Small intestine (tissue), 7 donors: ENCODE measurements at regions not wholly inside any gene's neighbourhood (a gene's known extent, or its start where the extent isn't known, plus 50 kb on each side); places are given as distances from the start of the nearest gene placed in this dataset.

ENCODE experiments used
- DNase-seq, 2 donors: peaks; one replicate each; pipeline versions ENCODE4 v3.0.0 to v3.0.0-alpha.2; 2013
- FAIRE-seq: peaks from 2 replicates; lab custom pipeline; 2012; peaks lifted over from hg19 to GRCh38; lab: Jason Lieb, UNC
- H3K27ac ChIP-seq, 3 donors: one replicate each; pipeline ENCODE4 v1.5.1; 2013; ENCODE audit warnings: low read length in 2 of 3, mild to moderate bottlenecking in 2 of 3, control low read depth in 1 of 3, inconsistent platforms in 1 of 3, low read depth in 1 of 3, moderate library complexity in 1 of 3
- H3K27me3 ChIP-seq, 3 donors: one replicate each; pipeline ENCODE4 v1.6.1; 2013; ENCODE audit warnings: low read length in 3 of 3, inconsistent platforms in 1 of 3; ENCODE audit not compliant: control insufficient read depth in 3 of 3, insufficient read depth in 3 of 3
- H3K36me3 ChIP-seq, 3 donors: one replicate each; pipeline ENCODE4 v1.6.1; 2013; ENCODE audit warnings: low read length in 3 of 3, inconsistent platforms in 1 of 3, low read depth in 1 of 3, mild to moderate bottlenecking in 1 of 3, moderate library complexity in 1 of 3; ENCODE audit not compliant: control insufficient read depth in 3 of 3, insufficient read depth in 2 of 3
- H3K4me1 ChIP-seq, 3 donors: one replicate each; pipeline ENCODE4 v1.6.1; 2013; ENCODE audit warnings: low read length in 2 of 3, inconsistent platforms in 1 of 3, low read depth in 1 of 3, mild to moderate bottlenecking in 1 of 3, moderate library complexity in 1 of 3; ENCODE audit not compliant: control insufficient read depth in 3 of 3, insufficient read depth in 2 of 3
- H3K4me3 ChIP-seq, 3 donors: one replicate each; pipeline ENCODE4 v1.5.1; 2013; ENCODE audit warnings: low read length in 3 of 3, control low read depth in 1 of 3, inconsistent platforms in 1 of 3, low read depth in 1 of 3, mild to moderate bottlenecking in 1 of 3, moderate library complexity in 1 of 3
- H3K9me3 ChIP-seq, 2 donors: one replicate each; pipeline ENCODE4 v1.6.1; 2013; ENCODE audit warnings: low read depth in 1 of 2, low read length in 1 of 2; ENCODE audit not compliant: control insufficient read depth in 2 of 2, insufficient read depth in 1 of 2
- WGBS, 3 donors: extraction: QIAGEN DNeasy Blood & Tissue Kit; methylation state at CpG; one replicate each; pipeline ENCODE4 v1.1.7; 2013; 5-methylcytosine and 5-hydroxymethylcytosine counted together
- donor health status: healthy with polysubstance abuse.
- donor health status: control.
- donor health status: control.
- donor health status: Bipolar disorder and iron deficiency.
- donor health status: healthy.

DNA sequence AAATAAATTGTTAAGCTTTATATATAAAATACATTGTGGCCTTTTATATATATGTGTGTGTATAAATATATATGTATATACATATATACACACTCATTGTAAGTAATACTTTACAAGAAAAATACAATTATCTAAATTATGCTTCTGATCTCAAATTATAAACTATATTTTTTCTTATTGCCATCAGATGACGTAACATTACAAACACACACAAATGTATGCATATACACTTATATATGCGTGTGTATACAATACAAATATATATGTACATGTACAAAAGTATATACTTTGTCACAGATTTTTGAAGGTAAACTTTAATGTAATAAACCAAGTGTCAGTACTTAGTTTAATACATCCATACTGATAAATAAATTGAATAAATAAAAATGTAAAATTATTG is 278.9 kb upstream of the LMO3 start:
- Histone ChIP-seq H3K27ac (no peak overlapping the region), H3K36me3 (no peaks in the 10 kb centered on the region), H3K27me3 (no peaks in the 10 kb centered on the region), H3K4me3 (no peak overlapping the region), H3K9me3 (no peaks in the 10 kb centered on the region), H3K4me1 (no peaks in the 10 kb centered on the region)
- no peak for DNase-seq
- FAIRE-seq, result peak; percentile 55
- WGBS, 3 donors, result 83 to 95% (median 91%) methylated on average over 2 of the region's 2 CpGs

DNA sequence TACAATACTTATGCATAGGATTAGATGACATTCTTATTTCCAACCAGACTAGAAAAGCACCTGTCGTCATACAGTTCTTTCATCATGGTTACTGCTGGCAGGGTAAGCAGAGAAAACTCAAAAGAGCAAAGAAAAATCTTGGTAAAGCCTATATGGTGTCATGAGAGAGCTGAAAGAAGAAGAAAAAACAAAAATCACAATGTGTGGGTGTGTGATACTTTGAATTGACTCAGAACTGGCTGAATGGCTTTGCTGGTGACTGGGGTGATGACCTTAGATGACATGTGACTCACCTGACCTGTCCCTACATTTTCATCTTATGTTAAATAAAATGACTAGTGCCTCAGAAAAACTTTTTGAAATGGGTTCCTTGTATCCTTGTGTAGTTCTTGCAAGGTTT is 278.1 kb upstream of the LMO3 start:
- no peak for DNase-seq
- 55 to 92% (median 83%) methylated on average over 1 of the region's 1 CpG for WGBS, 3 donors
- H3K4me3 ChIP-seq, result no peak overlapping the region
- H3K9me3 ChIP-seq, result no peaks in the 10 kb centered on the region
- no peaks in the 10 kb centered on the region for H3K36me3 ChIP-seq
- FAIRE-seq, result no peak
- H3K4me1 ChIP-seq, result no peaks in the 10 kb centered on the region
- no peak overlapping the region for H3K27ac ChIP-seq
- H3K27me3 ChIP-seq, result no peaks in the 10 kb centered on the region

DNA sequence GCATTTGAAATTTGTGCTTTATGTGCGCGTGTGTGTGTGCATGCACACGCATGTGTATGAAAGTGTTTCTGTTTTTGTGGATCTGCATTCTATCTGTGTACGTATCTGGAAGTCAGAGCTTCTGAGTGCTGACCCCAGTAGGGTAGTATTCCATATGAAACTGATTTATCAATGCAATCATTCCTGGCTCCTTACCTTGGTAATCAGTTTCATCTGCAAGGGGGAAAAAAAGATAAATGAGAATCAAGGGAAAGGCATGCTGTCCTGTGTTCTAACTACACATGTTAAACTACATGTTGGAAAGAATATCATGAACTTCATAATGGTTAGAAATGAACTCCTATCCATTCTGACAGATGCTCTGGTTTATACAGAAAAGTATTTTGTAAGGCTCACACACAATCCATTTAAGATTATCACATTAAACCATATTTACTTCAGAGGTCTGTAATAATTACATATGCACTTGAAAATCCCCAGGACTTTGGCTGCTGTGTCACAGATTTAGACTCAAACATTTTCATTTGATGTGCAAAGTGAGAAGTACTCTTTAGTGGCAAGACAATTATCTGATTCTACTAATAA is 276.1 kb upstream of the LMO3 start:
- Histone ChIP-seq H3K27me3 (no peaks in the 10 kb centered on the region), H3K27ac (no peak overlapping the region), H3K36me3 (no peaks in the 10 kb centered on the region), H3K4me3 (no peak overlapping the region), H3K9me3 (no peaks in the 10 kb centered on the region), H3K4me1 (no peaks in the 10 kb centered on the region)
- 85 to 94% (median 93%) methylated on average over 4 of the region's 4 CpGs for WGBS, 3 donors
- DNase-seq (no peak), FAIRE-seq (no peak)

DNA sequence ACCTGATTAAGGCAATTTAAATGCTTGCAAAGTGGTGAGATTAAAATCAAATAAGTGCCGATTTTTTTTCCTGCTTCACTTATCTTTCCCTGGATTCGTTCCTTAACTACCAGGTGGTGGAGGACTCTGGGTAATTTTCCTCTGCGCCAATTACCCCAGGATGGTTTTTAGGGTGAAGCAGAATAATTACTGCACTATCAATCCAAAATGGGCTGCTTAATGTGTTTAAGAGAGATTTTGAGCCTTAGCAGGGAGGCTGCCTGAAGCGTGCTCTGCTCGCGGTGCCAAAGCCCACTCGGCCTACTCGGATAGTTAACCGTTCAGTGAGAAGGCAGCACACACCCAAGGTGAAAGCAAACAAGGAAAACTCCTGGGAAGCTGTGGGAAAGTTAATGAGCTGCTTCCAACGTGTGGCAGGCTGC is 274.9 kb upstream of the LMO3 start:
- Histone ChIP-seq H3K36me3 (no peaks in the 10 kb centered on the region), H3K9me3 (no peaks in the 10 kb centered on the region), H3K27me3 (no peaks in the 10 kb centered on the region), H3K27ac (no peak overlapping the region), H3K4me3 (no peak overlapping the region), H3K4me1 (no peaks in the 10 kb centered on the region)
- FAIRE-seq (no peak), DNase-seq (peak; percentile 31 to 38)
- WGBS, 3 donors, result 8 to 37% (median 22%) methylated on average over 10 of the region's 10 CpGs

DNA sequence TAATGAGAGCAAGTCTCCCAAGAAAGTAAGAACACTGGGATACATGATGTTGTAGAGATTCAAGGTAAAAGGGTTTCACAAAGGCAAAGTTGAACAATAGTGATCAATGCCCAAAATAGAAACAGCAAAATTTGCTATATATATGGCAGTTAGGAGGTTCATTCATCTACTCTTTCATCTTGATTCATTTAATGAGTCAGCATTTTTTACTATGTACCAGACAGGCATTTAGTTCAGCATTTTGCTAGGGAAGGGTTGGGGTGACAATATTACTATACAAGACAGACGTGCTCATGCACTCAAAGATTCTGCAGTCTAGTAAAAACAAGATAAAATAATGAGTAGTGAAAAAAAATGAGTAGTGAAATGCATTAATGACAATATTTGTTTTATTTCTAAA is 264.9 kb upstream of the LMO3 start:
- no peak for DNase-seq
- Histone ChIP-seq H3K27ac (no peak overlapping the region), H3K9me3 (no peaks in the 10 kb centered on the region), H3K27me3 (no peaks in the 10 kb centered on the region), H3K4me3 (no peak overlapping the region), H3K36me3 (no peaks in the 10 kb centered on the region), H3K4me1 (no peaks in the 10 kb centered on the region)
- WGBS, 3 donors, result 70 to 84% (median 78%) methylated on average over 1 of the region's 1 CpG
- no peak for FAIRE-seq

DNA sequence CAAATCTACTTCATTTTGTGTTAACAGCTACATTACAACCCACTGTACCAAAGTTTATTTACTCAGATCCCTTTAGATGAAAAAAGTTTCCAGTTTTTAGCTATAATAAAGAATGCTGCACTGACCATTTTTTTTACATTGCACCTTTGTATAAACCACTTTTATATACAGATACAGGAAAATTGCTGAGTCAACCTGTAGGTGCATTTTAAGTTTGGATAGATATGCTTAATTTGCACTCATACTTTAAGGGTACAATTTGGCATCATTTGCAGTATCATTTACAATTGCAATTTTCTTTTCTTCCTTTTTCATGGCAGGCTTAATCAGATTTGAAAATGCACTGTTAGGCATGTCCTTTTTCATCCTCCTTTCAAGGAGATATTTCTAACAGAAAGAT is 257.8 kb upstream of the LMO3 start:
- Histone ChIP-seq H3K4me3 (no peak overlapping the region), H3K4me1 (no peaks in the 10 kb centered on the region), H3K27ac (no peak overlapping the region), H3K27me3 (no peaks in the 10 kb centered on the region), H3K36me3 (no peaks in the 10 kb centered on the region), H3K9me3 (no peaks in the 10 kb centered on the region)
- DNase-seq, result no peak
- no peak for FAIRE-seq

DNA sequence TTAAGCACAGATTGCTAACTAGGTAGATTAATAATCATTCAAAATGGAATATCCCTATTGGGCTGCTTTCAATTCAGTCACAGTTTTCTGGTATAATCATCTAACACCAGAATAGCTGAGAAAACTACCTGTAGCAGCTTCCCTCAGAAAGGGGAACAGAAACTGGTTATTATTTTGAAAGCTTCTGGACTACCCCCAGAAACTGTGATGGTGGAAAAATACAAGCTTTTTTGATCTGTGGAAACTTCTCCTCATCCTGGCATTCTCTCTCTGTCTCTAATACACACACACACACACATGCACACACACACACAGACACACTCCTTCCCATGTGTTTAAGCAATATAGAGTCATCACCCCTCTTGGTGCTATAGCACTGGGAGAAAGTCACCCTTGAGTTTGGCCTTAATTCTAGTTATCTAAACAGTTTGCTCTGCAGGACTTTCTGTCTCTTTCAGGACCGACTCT is 251.5 kb upstream of the LMO3 start:
- FAIRE-seq (no peak), DNase-seq (no peak)
- H3K4me1 ChIP-seq, result no peaks in the 10 kb centered on the region
- WGBS, 3 donors, result 59 to 69% (median 65%) methylated on average over 1 of the region's 1 CpG
- no peaks in the 10 kb centered on the region for H3K9me3 ChIP-seq
- no peaks in the 10 kb centered on the region for H3K27me3 ChIP-seq
- no peak overlapping the region for H3K27ac ChIP-seq
- H3K4me3 ChIP-seq, result no peak overlapping the region
- H3K36me3 ChIP-seq, result no peaks in the 10 kb centered on the region

DNA sequence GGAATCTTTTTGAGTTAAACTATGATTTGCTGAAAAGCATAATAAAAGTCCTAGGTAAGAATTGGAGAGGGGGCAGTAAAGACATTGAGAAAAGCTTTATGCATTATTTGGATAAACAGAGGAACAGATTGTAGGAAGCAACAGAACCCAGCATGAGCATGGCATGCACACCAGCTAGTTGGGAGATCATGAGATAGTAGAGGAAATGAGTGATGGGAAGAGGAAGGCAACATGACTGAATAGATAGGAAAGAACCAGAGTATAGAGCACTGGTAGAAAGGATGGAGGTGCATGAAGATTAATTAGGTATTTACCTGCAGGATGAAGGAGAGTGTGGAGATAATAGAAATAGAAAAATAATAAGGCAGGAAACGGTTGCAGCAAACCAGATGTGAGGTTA is 248.5 kb upstream of the LMO3 start:
- no peak for DNase-seq

DNA sequence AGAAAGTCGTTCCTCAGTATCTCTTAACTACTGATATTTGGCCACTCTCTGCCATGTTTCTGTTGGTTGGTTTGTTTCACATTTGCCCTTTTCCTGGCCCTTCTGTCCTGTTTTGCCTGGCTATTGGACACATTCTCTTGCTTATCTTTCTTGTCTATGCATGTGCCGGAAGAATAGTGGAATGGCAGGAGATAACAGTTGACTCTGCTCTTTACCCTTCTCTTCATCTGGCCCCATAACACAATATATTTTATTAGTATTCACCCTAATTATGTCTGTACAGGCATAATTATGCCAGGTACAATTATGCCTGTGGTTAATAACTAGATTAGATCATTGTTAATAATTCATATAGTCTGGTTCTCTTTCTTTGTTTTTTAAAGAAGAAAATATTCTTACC is 243.5 kb upstream of the LMO3 start:
- no peak overlapping the region for H3K4me3 ChIP-seq
- FAIRE-seq, result no peak
- no peaks in the 10 kb centered on the region for H3K36me3 ChIP-seq
- H3K27me3 ChIP-seq, result no peaks in the 10 kb centered on the region
- DNase-seq, result no peak
- WGBS, 3 donors, result 26 to 59% (median 43%) methylated on average over 2 of the region's 2 CpGs
- H3K9me3 ChIP-seq, result no peaks in the 10 kb centered on the region
- H3K4me1 ChIP-seq, result no peaks in the 10 kb centered on the region
- no peak overlapping the region for H3K27ac ChIP-seq

More for the DNA sequence above, 248.5 kb upstream of the LMO3 start:
- FAIRE-seq, result no peak
- Histone ChIP-seq H3K36me3 (no peaks in the 10 kb centered on the region), H3K27me3 (no peaks in the 10 kb centered on the region), H3K4me1 (no peaks in the 10 kb centered on the region), H3K9me3 (no peaks in the 10 kb centered on the region), H3K4me3 (no peak overlapping the region), H3K27ac (no peak overlapping the region)
- 70 to 82% (median 79%) methylated on average over 1 of the region's 1 CpG for WGBS, 3 donors
